ENCODE measurements at regions not wholly inside any gene's neighbourhood (a gene's known extent, or its start where the extent isn't known, plus 50 kb on each side); places are given as distances from the start of the nearest gene placed in this dataset.

GRCh38 chr11:20227631-20228030 is 67.4 kb upstream of the DBX1 start:
- TF ChIP-seq JUNB (IDR thresholded peaks at IDR 0.05; ENCODE audit: unreplicated experiment) (no peak), CTCF (conservative IDR thresholded peaks at IDR 0.05; ENCODE audit: low read depth in 2 of 2) (no peak), POLR2AphosphoS5 (IDR thresholded peaks at IDR 0.05; ENCODE audit: low read depth) (no peak)

Measured in GM23338 (cell line).